ENCODE measurements at regions not wholly inside any gene's neighbourhood (a gene's known extent, or its start where the extent isn't known, plus 50 kb on each side); places are given as distances from the start of the nearest gene placed in this dataset.
"Not testable (repeated sequence)": the region's sequence is repeated elsewhere in the genome, so short reads cannot be mapped to it uniquely, and the experiment has no call there.

- DNase-seq (ENCODE audit: low spot score) = no peak
Observed at GRCh38 chr7:68911754-68912153, 686.5 kb upstream of the AUTS2 start.

GRCh38 chr7:68914006-68914405 is 684.3 kb upstream of the AUTS2 start:
- DNase-seq (ENCODE audit: low spot score) = no peak

- DNase-seq (ENCODE audit: low spot score) = no peak
Observed at GRCh38 chr7:68917041-68917651, 681.1 kb upstream of the AUTS2 start.

GRCh38 chr7:68918621-68919020 is 679.7 kb upstream of the AUTS2 start:
- DNase-seq (ENCODE audit: low spot score) = no peak

- no peak for DNase-seq (ENCODE audit: low spot score)
Observed at GRCh38 chr7:68922850-68923249, 675.4 kb upstream of the AUTS2 start.

GRCh38 chr7:68925241-68925640 is 673.0 kb upstream of the AUTS2 start:
- DNase-seq (ENCODE audit: low spot score) = no peak

- DNase-seq (ENCODE audit: low spot score) = no peak
Observed at GRCh38 chr7:68929781-68930261, 668.5 kb upstream of the AUTS2 start.

GRCh38 chr7:68936471-68937035 is 661.7 kb upstream of the AUTS2 start:
- DNase-seq (ENCODE audit: low spot score) = peak; percentile 66

- peak; percentile 68 for DNase-seq (ENCODE audit: low spot score)
Observed at GRCh38 chr7:68938151-68938550, 660.1 kb upstream of the AUTS2 start.

- no peak for DNase-seq (ENCODE audit: low spot score)
Observed at GRCh38 chr7:68943786-68944185, 654.5 kb upstream of the AUTS2 start.

- DNase-seq (ENCODE audit: low spot score) = no peak
Observed at GRCh38 chr7:68955656-68956055, 642.6 kb upstream of the AUTS2 start.

GRCh38 chr7:68958571-68958970 is 639.7 kb upstream of the AUTS2 start:
- DNase-seq (ENCODE audit: low spot score) = no peak

- DNase-seq (ENCODE audit: low spot score) = no peak
Observed at GRCh38 chr7:68963552-68963951, 634.7 kb upstream of the AUTS2 start.

GRCh38 chr7:68964060-68964459 is 634.2 kb upstream of the AUTS2 start:
- DNase-seq (ENCODE audit: low spot score) = no peak

- no peak for DNase-seq (ENCODE audit: low spot score)
Observed at GRCh38 chr7:68965351-68965750, 632.9 kb upstream of the AUTS2 start.

- no peak for DNase-seq (ENCODE audit: low spot score)
Observed at GRCh38 chr7:68967598-68967997, 630.7 kb upstream of the AUTS2 start.

GRCh38 chr7:68969571-68969970 is 628.7 kb upstream of the AUTS2 start:
- no peak for DNase-seq (ENCODE audit: low spot score)

- no peak for DNase-seq (ENCODE audit: low spot score)
Observed at GRCh38 chr7:68971634-68972340, 626.5 kb upstream of the AUTS2 start.

GRCh38 chr7:68977385-68978055 is 620.8 kb upstream of the AUTS2 start:
- no peak for DNase-seq (ENCODE audit: low spot score)

- DNase-seq (ENCODE audit: low spot score) = no peak
Observed at GRCh38 chr7:68978710-68979109, 619.6 kb upstream of the AUTS2 start.

GRCh38 chr7:68980011-68980410 is 618.3 kb upstream of the AUTS2 start:
- no peak for DNase-seq (ENCODE audit: low spot score)

- DNase-seq (ENCODE audit: low spot score) = not testable (repeated sequence)
Observed at GRCh38 chr7:68980432-68980831, 617.8 kb upstream of the AUTS2 start.

GRCh38 chr7:68984306-68984705 is 614.0 kb upstream of the AUTS2 start:
- DNase-seq (ENCODE audit: low spot score) = no peak
